HUDEP-2 (cell line): ENCODE measurements at regions not wholly inside any gene's neighbourhood (a gene's known extent, or its start where the extent isn't known, plus 50 kb on each side); places are given as distances from the start of the nearest gene placed in this dataset.
"Not testable (repeated sequence)": the region's sequence is repeated elsewhere in the genome, so short reads cannot be mapped to it uniquely, and the experiment has no call there.

Experiments
- DNase-seq, 76 experiments: peaks; one replicate each; lab custom pipeline; 2025; ENCODE audit not compliant: unreplicated experiment in 76 of 76; lab: John Stamatoyannopoulos, UW

DNA sequence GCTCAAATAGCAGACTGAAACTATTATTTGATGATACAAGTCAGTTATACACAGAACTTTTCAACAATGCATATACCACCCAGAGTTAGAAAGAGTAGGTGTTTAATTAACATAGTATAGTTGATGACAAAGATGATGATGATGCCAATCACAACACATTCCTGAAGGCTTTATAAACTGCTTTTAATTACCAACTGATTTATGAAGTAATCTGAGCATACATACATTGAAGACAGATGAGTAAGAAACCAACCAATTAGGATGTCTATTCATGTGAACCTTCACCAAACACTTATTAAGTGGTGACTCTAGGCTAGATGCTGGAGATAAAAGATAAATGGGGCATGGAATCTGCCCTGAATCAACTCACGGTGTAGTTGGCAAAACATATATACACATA lies 600.9 kb upstream of the FLRT2 start:
- no peak for DNase-seq

GRCh38 chr14:84929834-84930233 lies 600.1 kb upstream of the FLRT2 start:
- no peak for DNase-seq

DNA sequence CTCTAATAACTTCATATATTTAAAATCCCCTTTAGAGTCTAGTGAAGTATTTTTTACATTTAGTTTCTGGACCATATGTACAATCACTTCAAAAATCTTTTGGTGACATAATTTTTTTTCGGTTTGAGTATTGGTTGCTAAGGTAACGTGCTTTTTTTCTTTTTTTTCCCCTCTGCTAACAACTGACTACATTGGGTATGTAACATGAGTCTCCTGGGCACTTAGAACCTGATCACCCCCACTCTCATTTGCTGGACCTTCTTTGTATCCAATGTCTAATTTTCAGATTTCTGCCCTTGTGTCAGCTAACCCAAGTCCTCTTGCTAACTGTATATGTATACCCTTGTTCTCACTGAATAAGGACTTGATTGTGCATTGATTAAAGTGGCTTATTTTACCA lies 592.9 kb upstream of the FLRT2 start:
- no peak for DNase-seq

DNA sequence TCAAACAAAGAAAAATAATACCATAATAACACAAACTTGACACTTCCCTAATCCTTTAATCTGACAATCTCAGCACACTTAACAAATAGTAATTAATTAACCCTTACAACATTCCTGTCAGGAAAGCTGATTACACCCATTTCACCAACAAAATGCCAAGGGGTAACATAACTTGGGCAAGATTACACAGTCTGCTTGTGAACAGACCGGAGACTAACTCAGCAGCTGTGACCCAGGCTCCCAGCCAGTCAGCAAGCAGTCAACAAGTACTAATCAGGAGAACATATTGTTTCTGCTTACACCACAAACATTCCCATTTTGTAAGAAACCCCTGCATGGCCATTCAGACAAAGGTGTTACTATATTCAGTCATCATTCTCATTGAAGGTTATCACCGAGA lies 592.5 kb upstream of the FLRT2 start:
- no peak for DNase-seq

DNA sequence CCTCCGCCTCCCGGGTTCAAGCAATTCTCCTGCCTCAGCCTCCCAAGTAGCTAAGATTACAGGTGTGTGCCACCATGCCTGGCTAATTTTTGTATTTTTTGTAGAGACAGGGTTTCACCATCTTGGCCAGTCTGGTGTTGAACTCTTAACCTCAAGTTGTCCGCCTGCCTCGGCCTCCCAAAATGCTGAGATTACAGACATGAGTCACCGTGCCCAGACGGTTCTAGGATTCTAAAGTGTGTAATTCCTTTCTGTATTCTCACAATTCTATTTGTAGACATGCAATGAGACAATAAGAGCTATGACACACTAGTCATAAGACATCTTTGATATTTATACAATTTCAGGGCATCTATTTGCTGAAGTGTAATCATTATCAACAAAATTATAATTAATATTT lies 585.0 kb upstream of the FLRT2 start:
- not testable (repeated sequence) for DNase-seq

- no peak for DNase-seq
Measured at GRCh38 chr14:84959851-84960520, 570.0 kb upstream of the FLRT2 start.

DNA sequence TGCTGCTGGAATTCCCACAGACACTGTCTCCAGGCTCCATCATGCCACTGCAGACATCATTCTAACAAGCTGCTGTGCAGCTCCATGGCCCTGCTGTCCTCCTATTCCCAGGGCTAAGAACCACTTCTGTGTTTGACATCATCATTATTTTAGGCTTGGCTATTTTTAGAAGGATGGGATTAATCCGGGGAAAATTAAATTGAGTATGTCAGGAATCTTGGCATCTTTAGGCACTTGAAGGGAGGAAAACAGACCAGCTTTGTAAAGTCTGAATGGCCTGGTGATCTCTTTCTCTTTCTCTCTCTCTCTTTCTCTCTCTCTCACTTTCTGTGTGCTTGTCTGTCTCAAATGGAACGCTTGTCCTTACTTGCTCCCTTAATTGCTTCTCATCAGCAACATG lies 568.3 kb upstream of the FLRT2 start:
- no peak for DNase-seq

- DNase-seq = no peak
Measured at GRCh38 chr14:84963518-84963917, 566.4 kb upstream of the FLRT2 start.

DNA sequence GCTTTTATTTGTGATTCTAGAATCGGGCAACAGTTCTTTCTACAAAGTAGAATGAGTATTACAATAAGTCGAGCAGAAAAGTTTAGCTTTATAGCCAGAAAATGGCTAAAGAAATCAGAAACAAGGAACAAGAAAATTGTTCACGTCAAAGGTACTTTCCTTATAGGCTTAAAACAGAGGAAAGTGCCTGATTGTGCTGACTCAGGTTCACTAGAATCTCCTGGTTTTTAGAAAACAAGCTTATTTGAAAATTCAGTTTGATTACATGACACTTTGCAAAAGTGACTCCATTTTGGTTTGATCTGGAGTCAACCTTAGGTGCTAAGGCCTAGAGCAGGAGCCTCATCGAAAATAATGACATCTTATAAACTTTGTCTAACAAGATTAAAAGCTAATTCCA lies 564.7 kb upstream of the FLRT2 start:
- no peak for DNase-seq

GRCh38 chr14:84969501-84969900 lies 560.4 kb upstream of the FLRT2 start:
- DNase-seq = no peak

DNA sequence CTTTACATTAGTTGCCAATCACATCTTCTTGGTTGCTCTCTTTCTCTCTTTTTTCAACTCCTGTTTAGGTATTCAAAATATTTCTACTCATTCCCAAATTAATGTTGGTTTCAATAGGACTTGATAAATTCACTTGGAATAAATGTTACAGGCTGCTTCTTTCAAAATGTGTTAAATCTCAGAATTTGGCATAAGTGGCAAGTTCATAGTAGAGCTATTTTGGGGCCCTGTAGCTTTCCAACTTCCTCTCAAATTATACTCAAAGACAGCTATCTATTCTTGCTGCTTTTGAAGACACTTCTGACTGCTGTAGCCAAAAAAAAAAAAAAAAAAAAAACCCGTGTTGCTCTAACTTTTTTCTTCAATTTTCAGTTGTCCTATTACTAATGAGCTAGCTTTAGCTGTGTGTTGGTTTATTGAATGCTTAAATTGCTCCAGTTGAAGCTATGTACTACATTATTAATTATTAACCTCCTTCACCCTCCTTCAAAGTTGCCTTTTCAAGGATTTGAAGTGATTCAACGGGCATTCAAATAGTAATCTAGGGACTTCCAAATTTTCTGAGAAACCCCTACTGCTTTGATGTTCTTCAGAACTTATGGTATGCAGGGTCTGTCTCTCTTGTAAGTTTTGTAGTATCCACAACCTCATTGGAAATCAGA lies 554.6 kb upstream of the FLRT2 start:
- DNase-seq = no peak

DNA sequence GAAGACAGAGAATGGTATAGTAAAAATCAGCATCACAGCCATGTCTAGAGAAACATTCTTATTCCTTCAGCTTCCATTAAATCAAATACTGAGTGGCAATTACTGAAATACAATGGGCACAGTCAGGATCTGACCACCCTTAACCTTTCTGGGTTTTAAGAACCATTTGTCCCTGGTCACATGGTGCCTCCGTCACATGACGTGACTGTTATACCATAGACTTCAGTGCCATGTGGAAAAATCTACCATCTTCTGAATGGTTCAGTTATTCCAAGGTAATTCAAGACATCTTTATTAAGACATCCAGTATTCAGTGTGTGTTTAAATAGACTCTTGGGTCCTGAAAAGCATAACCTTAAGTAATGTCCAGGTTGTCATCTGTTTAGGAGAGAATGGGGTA lies 553.1 kb upstream of the FLRT2 start:
- no peak for DNase-seq

- DNase-seq = no peak
Measured at GRCh38 chr14:84987042-84987441, 542.9 kb upstream of the FLRT2 start.

- no peak for DNase-seq
Measured at GRCh38 chr14:84988357-84988756, 541.6 kb upstream of the FLRT2 start.

- no peak for DNase-seq
Measured at GRCh38 chr14:84991021-84991420, 538.9 kb upstream of the FLRT2 start.

GRCh38 chr14:84998216-84998615 lies 531.7 kb upstream of the FLRT2 start:
- peak in 11 of 76 experiments; percentile 1 to 35 (median 12) for DNase-seq

DNA sequence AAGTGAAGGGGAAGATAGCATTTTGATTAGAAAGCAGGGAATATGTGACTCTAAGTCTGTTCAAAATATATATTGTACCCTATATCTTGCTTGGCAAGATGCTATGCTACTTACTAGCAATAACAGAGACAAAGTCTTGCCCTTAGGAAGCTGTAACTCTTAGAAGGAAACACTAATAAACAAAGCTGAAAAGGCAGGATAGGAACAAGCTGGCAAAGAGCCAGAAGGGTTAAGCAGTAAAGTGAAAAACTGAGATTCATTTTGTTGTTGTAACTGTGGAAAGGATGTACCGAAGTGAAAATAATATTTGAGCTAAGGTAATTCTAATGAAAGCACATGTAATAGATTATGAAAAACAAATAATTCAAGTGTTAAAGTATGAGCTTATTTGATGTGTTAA lies 527.1 kb upstream of the FLRT2 start:
- no peak for DNase-seq

DNA sequence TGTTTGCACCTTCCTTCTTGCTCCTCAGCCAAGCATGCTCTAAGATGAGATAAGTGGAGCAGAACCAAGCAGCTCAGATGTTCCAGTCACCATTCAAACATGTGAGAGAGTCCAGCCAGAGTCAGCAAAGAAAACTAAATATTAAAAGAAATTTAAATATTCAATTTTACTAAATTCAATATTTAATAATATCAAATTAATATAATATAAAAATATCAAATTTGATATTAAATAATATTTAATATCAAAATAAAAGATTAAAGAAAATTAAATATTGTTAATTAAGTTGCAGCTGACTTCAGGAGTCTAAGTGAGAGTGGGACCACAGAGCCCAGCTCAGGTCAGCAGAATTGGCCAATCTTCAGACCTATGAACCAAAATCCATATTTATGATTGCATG lies 526.1 kb upstream of the FLRT2 start:
- no peak for DNase-seq

GRCh38 chr14:85009506-85009905 lies 520.4 kb upstream of the FLRT2 start:
- no peak for DNase-seq

GRCh38 chr14:85010186-85010585 lies 519.8 kb upstream of the FLRT2 start:
- DNase-seq = no peak

GRCh38 chr14:85016496-85016895 lies 513.4 kb upstream of the FLRT2 start:
- DNase-seq = no peak

- DNase-seq = not testable (repeated sequence)
Measured at GRCh38 chr14:85023866-85024265, 506.1 kb upstream of the FLRT2 start.

DNA sequence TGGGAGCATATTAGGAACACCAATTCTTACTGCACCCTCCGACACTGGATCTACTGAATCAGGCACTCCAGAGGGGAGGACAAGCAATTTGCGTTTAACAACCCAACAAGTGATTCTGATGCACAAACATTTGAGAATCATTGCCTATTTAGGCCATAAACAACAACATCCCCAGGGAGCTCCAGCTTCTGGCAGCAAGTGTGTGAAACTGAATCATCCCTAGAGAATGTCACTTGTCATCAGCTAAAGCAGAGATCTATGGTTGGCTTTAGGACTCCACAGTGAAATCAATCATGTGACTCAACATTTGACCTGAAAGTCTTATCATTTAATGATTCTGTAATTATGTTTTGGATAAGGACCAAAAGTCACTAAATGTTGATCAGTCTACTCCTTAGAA lies 505.0 kb upstream of the FLRT2 start:
- no peak for DNase-seq
